Liver (tissue), 8 donors: ENCODE measurements at regions not wholly inside any gene's neighbourhood (a gene's known extent, or its start where the extent isn't known, plus 50 kb on each side); places are given as distances from the start of the nearest gene placed in this dataset.

Experiments used
- DNase-seq: peaks from one replicate; pipeline ENCODE4 v3.0.0-alpha.2; 2017; ENCODE audit warnings: low spot score
- H3K27ac ChIP-seq, 2 donors: one replicate each; pipeline ENCODE4 v1.7.0; 2013; ENCODE audit warnings: inconsistent platforms in 2 of 2, low read length in 2 of 2, control low read depth in 1 of 2, low read depth in 1 of 2, mild to moderate bottlenecking in 1 of 2
- H3K27me3 ChIP-seq, 4 donors: one replicate each; pipeline versions ENCODE4 v1.6.1 to v1.7.0; 2013; ENCODE audit warnings: low read length in 3 of 4, inconsistent platforms in 1 of 4, mild to moderate bottlenecking in 1 of 4, moderate library complexity in 1 of 4; ENCODE audit not compliant: control insufficient read depth in 4 of 4, insufficient read depth in 4 of 4
- H3K36me3 ChIP-seq, 4 donors: one replicate each; pipeline versions ENCODE4 v1.6.1 to v1.7.0; 2013; ENCODE audit warnings: low read length in 3 of 4, mild to moderate bottlenecking in 3 of 4, low read depth in 1 of 4, moderate library complexity in 1 of 4; ENCODE audit not compliant: control insufficient read depth in 4 of 4, insufficient read depth in 3 of 4
- H3K4me1 ChIP-seq, 4 donors: one replicate each; pipeline versions ENCODE4 v1.6.1 to v1.7.0; 2013; ENCODE audit warnings: low read length in 3 of 4, mild to moderate bottlenecking in 3 of 4, moderate library complexity in 1 of 4; ENCODE audit not compliant: control insufficient read depth in 4 of 4, insufficient read depth in 4 of 4
- H3K4me3 ChIP-seq, 3 donors: one replicate each; pipeline versions ENCODE4 v1.6.1 to v1.7.0; 2013; ENCODE audit warnings: low read length in 3 of 3, control low read depth in 1 of 3, low read depth in 1 of 3, mild to moderate bottlenecking in 1 of 3
- H3K9ac ChIP-seq, 2 donors: one replicate each; pipeline ENCODE4 v1.7.0; 2013; ENCODE audit warnings: low read length in 2 of 2, mild to moderate bottlenecking in 2 of 2, moderate library complexity in 2 of 2, control low read depth in 1 of 2, low read depth in 1 of 2
- H3K9me3 ChIP-seq, 4 donors: one replicate each; pipeline versions ENCODE4 v1.6.1 to v1.7.0; 2013; ENCODE audit warnings: low read length in 3 of 4; ENCODE audit not compliant: control insufficient read depth in 4 of 4
- ATF3 ChIP-seq: IDR thresholded peaks from 2 replicates; pipeline ENCODE4 v1.6.1; 2016; ENCODE audit warnings: antibody characterized with exemption
- CTCF ChIP-seq: fragments of 150-350 bp; IDR thresholded peaks from 2 replicates; pipeline ENCODE4 v1.5.1; 2017; ENCODE audit warnings: improper control_type of control experiment, low read depth, low read length; ENCODE audit not compliant: missing input control
- EGR1 ChIP-seq, 2 donors: IDR thresholded peaks; 2 replicates each; pipeline ENCODE4 v1.6.1; 2016 to 2018; ENCODE audit warnings: antibody characterized with exemption in 2 of 2, low read depth in 2 of 2
- FOXA1 ChIP-seq: IDR thresholded peaks from 2 replicates; pipeline ENCODE4 v1.6.1; 2016; ENCODE audit warnings: antibody characterized with exemption
- FOXA2 ChIP-seq: IDR thresholded peaks from 2 replicates; pipeline ENCODE4 v1.6.1; 2016; ENCODE audit warnings: antibody characterized with exemption
- GABPA ChIP-seq, 2 donors: IDR thresholded peaks in 1 of 2; conservative IDR thresholded peaks in 1 of 2; 2 replicates each; pipeline ENCODE4 v1.6.1; 2016; ENCODE audit warnings: antibody characterized with exemption in 2 of 2, mild to moderate bottlenecking in 1 of 2, moderate library complexity in 1 of 2
- HNF4A ChIP-seq, 2 donors: conservative IDR thresholded peaks; 2 replicates each; pipeline ENCODE4 v1.6.1; 2016; ENCODE audit warnings: antibody characterized with exemption in 2 of 2, mild to moderate bottlenecking in 2 of 2
- HNF4G ChIP-seq: IDR thresholded peaks from 2 replicates; pipeline ENCODE4 v1.6.1; 2016; ENCODE audit warnings: antibody characterized with exemption
- JUND ChIP-seq, 2 donors: IDR thresholded peaks; 2 replicates each; pipeline ENCODE4 v1.6.1; 2016; ENCODE audit warnings: antibody characterized with exemption in 2 of 2
- MAX ChIP-seq: IDR thresholded peaks from 2 replicates; pipeline ENCODE4 v1.6.1; 2016; ENCODE audit warnings: antibody characterized with exemption
- NR2F2 ChIP-seq: IDR thresholded peaks from 2 replicates; pipeline ENCODE4 v1.6.1; 2016; ENCODE audit warnings: antibody characterized with exemption
- RAD21 ChIP-seq, 2 donors: IDR thresholded peaks; 2 replicates each; pipeline ENCODE4 v1.6.1; 2016; ENCODE audit warnings: antibody characterized with exemption in 2 of 2, mild to moderate bottlenecking in 2 of 2
- REST ChIP-seq: IDR thresholded peaks from 2 replicates; pipeline ENCODE4 v1.6.1; 2016; ENCODE audit warnings: antibody characterized with exemption, mild to moderate bottlenecking
- RXRA ChIP-seq, 2 donors: IDR thresholded peaks; 2 replicates each; pipeline ENCODE4 v1.6.1; 2017 to 2018; ENCODE audit warnings: antibody characterized with exemption in 2 of 2, mild to moderate bottlenecking in 1 of 2
- SP1 ChIP-seq: IDR thresholded peaks from 2 replicates; pipeline ENCODE4 v1.6.1; 2018; ENCODE audit warnings: antibody characterized with exemption, mild to moderate bottlenecking
- TAF1 ChIP-seq: conservative IDR thresholded peaks from 2 replicates; pipeline ENCODE4 v1.6.1; 2016; ENCODE audit warnings: antibody characterized with exemption, mild to moderate bottlenecking
- YY1 ChIP-seq: IDR thresholded peaks from 2 replicates; pipeline ENCODE4 v1.6.1; 2016; ENCODE audit warnings: antibody characterized with exemption, mild to moderate bottlenecking
- ZBTB33 ChIP-seq: IDR thresholded peaks from 2 replicates; pipeline ENCODE4 v1.6.1; 2016; ENCODE audit warnings: antibody characterized with exemption
- WGBS: extraction: QIAGEN DNeasy Blood & Tissue Kit; methylation state at CpG from one replicate; pipeline ENCODE4 v1.1.7; 2013; 5-methylcytosine and 5-hydroxymethylcytosine counted together
- donor health status: healthy.
- donor health status: healthy.
- donor health status: healthy.
- donor health status: healthy.
- donor health status: healthy.

GRCh38 chr4:100106982-100107381 lies 83.3 kb downstream of the DDIT4L start:
- no peak overlapping the region for H3K4me3 ChIP-seq
- WGBS: 45% methylated on average over 1 of the region's 1 CpG
- no peaks in the 10 kb centered on the region for H3K27me3 ChIP-seq
- no peaks in the 10 kb centered on the region for H3K36me3 ChIP-seq
- H3K4me1 ChIP-seq: no peaks in the 10 kb centered on the region
- TF ChIP-seq JUND (IDR thresholded peaks at IDR 0.05) (no peak), SP1 (no peak), HNF4A (conservative IDR thresholded peaks at IDR 0.05) (no peak), NR2F2 (no peak), ATF3 (no peak), FOXA2 (no peak), REST (no peak), CTCF (no peak), EGR1 (IDR thresholded peaks at IDR 0.05; ENCODE audit: low read depth in 2 of 2) (no peak), FOXA1 (no peak)
- no peak for DNase-seq
- no peak overlapping the region for H3K27ac ChIP-seq
- H3K9ac ChIP-seq: no peak overlapping the region
- no peaks in the 10 kb centered on the region for H3K9me3 ChIP-seq

- H3K36me3 ChIP-seq: no peaks in the 10 kb centered on the region
- no peak overlapping the region for H3K9ac ChIP-seq
- no peaks in the 10 kb centered on the region for H3K9me3 ChIP-seq
- no peak for DNase-seq
- no peak overlapping the region for H3K4me3 ChIP-seq
- 66% methylated on average over 1 of the region's 1 CpG for WGBS
- TF ChIP-seq ATF3 (no peak), EGR1 (IDR thresholded peaks at IDR 0.05; ENCODE audit: low read depth in 2 of 2) (no peak), MAX (no peak), TAF1 (no peak), ZBTB33 (no peak), SP1 (no peak), REST (no peak), FOXA2 (no peak), RAD21 (IDR thresholded peaks at IDR 0.05) (no peak), YY1 (no peak), HNF4G (no peak), FOXA1 (no peak), RXRA (IDR thresholded peaks at IDR 0.05) (no peak), CTCF (no peak), GABPA (IDR thresholded peaks at IDR 0.05 in 1 of 2, conservative IDR thresholded peaks at IDR 0.05 in 1 of 2) (no peak), JUND (IDR thresholded peaks at IDR 0.05) (no peak)
- H3K27ac ChIP-seq: no peak overlapping the region
- H3K4me1 ChIP-seq: no peaks in the 10 kb centered on the region
- H3K27me3 ChIP-seq: no peaks in the 10 kb centered on the region
Observed at GRCh38 chr4:100103671-100104070, 86.6 kb downstream of the DDIT4L start.
